ENCODE measurements at regions not wholly inside any gene's neighbourhood (a gene's known extent, or its start where the extent isn't known, plus 50 kb on each side); places are given as distances from the start of the nearest gene placed in this dataset.

GRCh38 chr5:148711961-148712360 lies 57.6 kb upstream of the HTR4 start:
- BruUV-seq (replicated peaks) = no TSS peak
- H4K20me1 ChIP-seq (ENCODE audit: insufficient read depth, low read length) = no peaks in the 10 kb centered on the region
- no peaks in the 10 kb centered on the region for H3K79me2 ChIP-seq (ENCODE audit: insufficient read depth, low read length)
- in situ Hi-C loops (cut with HindIII; ENCODE audit: extremely low pct_ligation_motif_present, low pct_unique_long_range_greater_than_20kb) = no loop called here
- intact Hi-C loops (cut with micrococcal nuclease; ENCODE audit: unreplicated experiment) = no loop called here
- H3K36me3 ChIP-seq (replicated peaks in 1 of 2; ENCODE audit: control insufficient read depth in 1 of 2, insufficient read depth in 2 of 2, low read length in 2 of 2) = no peaks in the 10 kb centered on the region
- POLR2A ChIA-PET = no interaction called here
- ATAC-seq = no peak
- FAIRE-seq = no peak
- no peaks in the 10 kb centered on the region for H3K9me3 ChIP-seq (ENCODE audit: low read length)
- H2AFZ ChIP-seq (ENCODE audit: low read length) = no peak overlapping the region
- no peak for DNase-seq (ENCODE audit: low spot score)
- H3K4me2 ChIP-seq (ENCODE audit: low read depth, low read length) = no peak overlapping the region
- CTCF ChIA-PET (ENCODE audit: low intra/inter-chr PET ratio, low total read pairs) = no interaction called here
- no peaks in the 10 kb centered on the region for H3K27me3 ChIP-seq (ENCODE audit: control insufficient read depth in 1 of 2, insufficient read depth in 2 of 2, low read length in 2 of 2)
- 3% methylated on average over 3 of the region's 3 CpGs for WGBS (ENCODE audit: low lambda C conversion rate)
- no peak overlapping the region for H3K9ac ChIP-seq (ENCODE audit: insufficient read depth, low read depth, low read length)
- H3K27ac ChIP-seq (ENCODE audit: extremely low read length, insufficient read depth, low read length) = no peak overlapping the region
- TF ChIP-seq ZFP37 (CRISPR knock-in tag; IDR thresholded peaks at IDR 0.05; ENCODE audit: borderline replicate concordance) = no peak
- no peak for TF ChIP-seq MAF1 (CRISPR knock-in tag; IDR thresholded peaks at IDR 0.05; ENCODE audit: borderline replicate concordance)
- no peak for TF ChIP-seq ESRRA (CRISPR knock-in tag; IDR thresholded peaks at IDR 0.05; ENCODE audit: low read depth)
- no peak for TF ChIP-seq GPBP1L1 (CRISPR knock-in tag; IDR thresholded peaks at IDR 0.05)
- no peak for TF ChIP-seq ZFAT (CRISPR knock-in tag; conservative IDR thresholded peaks at IDR 0.05)
- TF ChIP-seq KAT2B (IDR thresholded peaks at IDR 0.05; ENCODE audit: borderline replicate concordance, low read depth, low read length) = no peak
- TF ChIP-seq HOMEZ (CRISPR knock-in tag; IDR thresholded peaks at IDR 0.05; ENCODE audit: low read depth) = no peak
- TF ChIP-seq KLF16 (CRISPR knock-in tag; IDR thresholded peaks at IDR 0.05) = no peak
- TF ChIP-seq ZNF790 (CRISPR knock-in tag; IDR thresholded peaks at IDR 0.05; ENCODE audit: borderline replicate concordance) = no peak
- TF ChIP-seq ZNF101 (CRISPR knock-in tag; IDR thresholded peaks at IDR 0.05; ENCODE audit: borderline replicate concordance, low read depth) = no peak
- TF ChIP-seq NFAT5 (CRISPR knock-in tag; IDR thresholded peaks at IDR 0.05) = no peak
- no peaks in the 10 kb centered on the region for H3K4me1 ChIP-seq (ENCODE audit: insufficient read depth, low read length)
- H3K4me3 ChIP-seq (replicated peaks in 1 of 3; ENCODE audit: insufficient read depth in 1 of 3, low read depth in 2 of 3, low read length in 3 of 3) = no peak overlapping the region

Measured in HepG2 (cell line).